Activated CD8-positive, alpha-beta T cell treated with anti-CD3 and anti-CD28 coated beads, Interleukin-2, amount 10 ng/mL, durations not matched to agents 7 days and 5 days (primary cell): ENCODE measurements at regions not wholly inside any gene's neighbourhood (a gene's known extent, or its start where the extent isn't known, plus 50 kb on each side); places are given as distances from the start of the nearest gene placed in this dataset.
"Not testable (repeated sequence)": the region's sequence is repeated elsewhere in the genome, so short reads cannot be mapped to it uniquely, and the experiment has no call there.

Experiments
- ATAC-seq: fragments of 150-1000 bp; cut with Tn5 transposase; one replicate; pipeline ENCODE4 v1.10.0; 2021; ENCODE audit warnings: moderate library complexity
- CTCF ChIA-PET: fragments of 350-600 bp; sonication (Branson Sonifier 250); formaldehyde crosslinking; loops from one replicate; lab custom pipeline; 2021; ENCODE audit warnings: antibody characterized with exemption; lab: Charles Lee
- POLR2A ChIA-PET: fragments of 350-600 bp; sonication (Branson Sonifier 250); formaldehyde crosslinking; loops from one replicate; lab custom pipeline; 2021; ENCODE audit warnings: antibody characterized with exemption; lab: Charles Lee
- DNase-seq: peaks from one replicate; pipeline ENCODE4 v3.0.0-alpha.2; 2020
- H3K27ac Mint-ChIP-seq: one replicate; pipeline ENCODE4 v1.8.0; 2021; ENCODE audit warnings: mild to moderate bottlenecking, mixed read lengths
- H3K27me3 Mint-ChIP-seq: one replicate; pipeline ENCODE4 v1.8.0; 2021; ENCODE audit warnings: low read depth, mixed read lengths
- H3K36me3 Mint-ChIP-seq: one replicate; pipeline ENCODE4 v1.8.0; 2021; ENCODE audit warnings: low read depth, mixed read lengths
- H3K4me1 Mint-ChIP-seq: one replicate; pipeline ENCODE4 v1.8.0; 2021; ENCODE audit warnings: low read depth, mixed read lengths
- H3K4me3 Mint-ChIP-seq: one replicate; pipeline ENCODE4 v1.8.0; 2021; ENCODE audit warnings: mild to moderate bottlenecking, mixed read lengths
- H3K9me3 Mint-ChIP-seq: one replicate; pipeline ENCODE4 v1.8.0; 2022; ENCODE audit warnings: mixed read lengths; ENCODE audit not compliant: insufficient read depth

DNA sequence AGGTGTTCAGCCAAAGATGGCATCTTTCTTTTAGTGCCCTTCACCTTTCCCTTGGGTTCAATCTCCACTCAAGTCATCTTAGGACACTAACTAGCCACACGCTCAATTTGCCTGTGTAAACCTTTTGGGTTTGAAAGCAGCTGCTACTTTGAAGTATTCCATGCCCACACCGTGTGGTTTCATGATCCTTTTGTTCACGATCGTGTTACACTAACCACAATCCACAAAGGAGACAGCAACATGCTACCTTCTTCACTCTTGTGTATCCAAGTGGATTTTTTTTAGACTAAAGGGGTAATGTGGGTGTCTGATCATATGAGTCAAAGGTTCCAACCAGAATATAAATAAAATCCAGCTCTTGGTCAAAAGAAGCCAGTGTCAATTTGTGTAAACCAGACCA is 122.7 kb upstream of the FAR2 start:
- no peaks in the 10 kb centered on the region for H3K9me3 Mint-ChIP-seq
- peaks cover 3% of the 10 kb centered on the region for H3K4me1 Mint-ChIP-seq
- peaks cover 3% of the 10 kb centered on the region for H3K27me3 Mint-ChIP-seq
- DNase-seq (no peak), ATAC-seq (no peak)
- CTCF ChIA-PET, result no interaction called here
- POLR2A ChIA-PET, result no interaction called here
- H3K27ac Mint-ChIP-seq, result no peak overlapping the region
- H3K4me3 Mint-ChIP-seq, result no peak overlapping the region
- no peaks in the 10 kb centered on the region for H3K36me3 Mint-ChIP-seq

DNA sequence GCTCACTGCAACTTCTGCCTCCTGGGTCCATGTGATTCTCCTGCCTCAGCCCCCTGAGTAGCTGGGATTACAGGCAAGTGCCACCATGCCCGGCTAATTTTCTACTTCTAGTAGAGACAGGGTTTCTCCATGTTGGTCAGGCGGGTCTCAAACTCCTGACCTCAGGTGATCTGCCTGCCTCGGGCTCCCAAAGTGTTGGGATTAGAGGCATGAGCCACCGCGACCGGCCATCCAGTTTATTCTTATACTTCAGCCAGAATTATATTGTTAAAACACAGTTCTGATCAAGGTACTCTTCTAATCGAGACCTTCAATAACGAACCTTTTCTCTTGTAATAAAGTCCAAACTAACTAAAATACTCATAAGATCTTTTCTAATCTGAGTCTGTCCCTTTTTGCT is 119.6 kb upstream of the FAR2 start:
- H3K36me3 Mint-ChIP-seq, H3K4me3 Mint-ChIP-seq, H3K27me3 Mint-ChIP-seq, POLR2A ChIA-PET, H3K27ac Mint-ChIP-seq, H3K4me1 Mint-ChIP-seq, H3K9me3 Mint-ChIP-seq, ATAC-seq, CTCF ChIA-PET, DNase-seq: not testable (repeated sequence)

DNA sequence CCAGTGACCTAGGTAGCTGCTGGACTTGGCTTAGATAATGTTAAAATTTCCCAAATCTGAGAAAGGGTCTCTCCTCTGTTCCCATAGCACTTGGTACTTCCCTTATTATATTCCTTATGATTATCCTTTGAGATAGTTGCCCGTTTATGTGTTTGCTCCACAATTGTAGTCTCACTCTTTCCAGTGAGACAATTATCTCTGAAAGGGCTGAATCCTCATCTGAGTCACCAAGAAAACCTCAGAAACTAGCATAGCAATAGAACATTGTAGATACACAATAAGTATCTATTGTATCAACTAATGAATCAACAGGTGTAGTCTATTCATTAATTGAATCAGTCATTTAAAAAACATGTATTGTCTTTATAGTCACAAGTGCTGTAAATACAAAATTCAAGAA is 119.1 kb upstream of the FAR2 start:
- POLR2A ChIA-PET, result no interaction called here
- no peaks in the 10 kb centered on the region for H3K36me3 Mint-ChIP-seq

DNA sequence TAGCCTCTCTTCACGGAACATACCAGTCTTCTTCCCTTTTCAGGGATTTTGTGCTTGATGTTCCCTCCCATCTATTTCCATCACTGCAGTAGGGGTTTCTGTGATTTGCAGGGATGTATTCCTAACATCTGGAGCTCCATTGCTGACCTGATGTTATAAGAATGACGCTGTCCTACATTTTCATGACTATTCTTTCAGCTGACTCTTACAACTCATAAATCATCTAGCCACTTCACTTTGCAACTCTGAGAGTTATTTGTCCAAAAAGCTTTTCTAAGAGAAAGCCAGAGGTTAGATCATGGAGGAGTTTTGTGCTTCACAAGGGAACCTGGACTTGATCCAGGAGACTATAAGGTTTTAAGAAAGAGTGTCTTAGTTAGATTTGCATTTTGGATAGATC is 116.6 kb upstream of the FAR2 start:
- Mint-ChIP-seq H3K9me3 (no peaks in the 10 kb centered on the region), H3K4me1 (no peaks in the 10 kb centered on the region), H3K27ac (no peak overlapping the region), H3K27me3 (peaks cover 11% of the 10 kb centered on the region), H3K36me3 (no peaks in the 10 kb centered on the region), H3K4me3 (no peak overlapping the region)
- ChIA-PET CTCF (no interaction called here), POLR2A (no interaction called here)
- ATAC-seq (no peak), DNase-seq (no peak)

More for the DNA sequence above, 119.1 kb upstream of the FAR2 start:
- H3K4me1 Mint-ChIP-seq, result peaks cover 3% of the 10 kb centered on the region
- H3K27me3 Mint-ChIP-seq, result peaks cover 9% of the 10 kb centered on the region
- no peak for DNase-seq
- ATAC-seq, result no peak
- H3K9me3 Mint-ChIP-seq, result no peaks in the 10 kb centered on the region
- H3K4me3 Mint-ChIP-seq, result no peak overlapping the region
- H3K27ac Mint-ChIP-seq, result no peak overlapping the region
- CTCF ChIA-PET, result no interaction called here

DNA sequence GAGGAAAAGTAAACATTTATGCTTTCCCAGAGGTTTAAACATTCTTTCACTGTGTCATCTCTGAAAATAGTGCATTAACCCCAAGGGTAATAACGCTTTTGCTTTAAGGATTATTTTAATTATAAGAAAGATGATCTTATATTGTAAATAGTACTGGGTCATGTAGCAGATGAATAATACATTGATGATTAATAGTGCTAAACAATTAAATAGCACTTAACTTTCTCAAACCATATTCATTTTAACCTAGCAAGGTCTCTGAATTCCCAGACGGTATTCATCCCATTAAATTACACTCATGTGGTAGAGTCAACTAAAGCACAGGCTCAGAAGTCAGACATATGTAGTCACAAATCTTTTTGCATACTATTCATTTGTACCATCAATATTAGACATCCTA is 115.6 kb upstream of the FAR2 start:
- H3K9me3 Mint-ChIP-seq, result no peaks in the 10 kb centered on the region
- POLR2A ChIA-PET, result no interaction called here
- no peak overlapping the region for H3K27ac Mint-ChIP-seq
- CTCF ChIA-PET, result no interaction called here
- ATAC-seq (no peak), DNase-seq (no peak)
- H3K36me3 Mint-ChIP-seq, result no peaks in the 10 kb centered on the region
- H3K4me3 Mint-ChIP-seq, result no peak overlapping the region
- peaks cover 11% of the 10 kb centered on the region for H3K27me3 Mint-ChIP-seq
- no peaks in the 10 kb centered on the region for H3K4me1 Mint-ChIP-seq

DNA sequence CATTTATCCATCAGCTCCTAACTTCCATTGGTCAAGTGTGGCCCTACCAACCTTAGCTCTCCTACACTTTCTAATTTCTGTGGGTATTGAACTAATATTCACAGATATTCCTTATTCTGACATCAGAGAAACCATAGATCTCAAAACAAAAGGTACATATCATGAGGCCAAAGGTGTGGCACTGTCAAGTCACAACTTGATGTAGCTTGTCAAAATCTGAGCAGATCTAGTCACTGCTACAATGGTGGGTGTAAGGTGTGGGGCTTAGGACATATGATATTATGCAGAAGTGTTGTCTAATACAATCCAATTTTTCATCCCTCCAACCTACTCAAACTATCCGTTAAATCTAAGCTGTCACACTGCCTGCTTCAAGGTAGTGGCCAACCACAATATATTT is 114.0 kb upstream of the FAR2 start:
- CTCF ChIA-PET, result no interaction called here
- no peak for ATAC-seq
- DNase-seq, result no peak

DNA sequence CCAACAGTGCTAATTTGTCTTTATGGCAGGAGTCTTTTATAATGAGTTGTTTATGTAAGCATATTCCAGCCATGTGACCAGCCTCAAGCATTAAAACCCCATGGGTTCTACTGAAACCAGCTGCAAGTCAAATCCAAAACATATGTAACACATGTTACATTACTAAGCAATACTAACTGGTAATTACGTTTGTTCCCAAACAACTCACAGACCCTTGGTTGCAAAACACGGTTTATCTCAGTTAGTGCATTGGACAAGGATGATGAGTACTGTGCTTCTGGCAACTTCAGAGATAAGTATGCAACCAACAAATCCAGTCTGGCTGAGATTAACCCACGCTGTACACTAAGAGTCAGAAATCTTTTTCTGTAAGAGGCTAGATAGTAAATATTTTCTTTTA is 110.1 kb upstream of the FAR2 start:
- POLR2A ChIA-PET, result no interaction called here
- CTCF ChIA-PET, result no interaction called here
- no peak for DNase-seq
- H3K4me1 Mint-ChIP-seq, result no peaks in the 10 kb centered on the region
- H3K36me3 Mint-ChIP-seq, result no peaks in the 10 kb centered on the region
- no peak for ATAC-seq
- H3K27ac Mint-ChIP-seq, result no peak overlapping the region
- H3K27me3 Mint-ChIP-seq, result peaks cover 2% of the 10 kb centered on the region
- no peaks in the 10 kb centered on the region for H3K9me3 Mint-ChIP-seq
- no peak overlapping the region for H3K4me3 Mint-ChIP-seq

More for the DNA sequence above, 114.0 kb upstream of the FAR2 start:
- H3K9me3 Mint-ChIP-seq, result no peaks in the 10 kb centered on the region
- no peak overlapping the region for H3K4me3 Mint-ChIP-seq
- POLR2A ChIA-PET, result no interaction called here
- H3K4me1 Mint-ChIP-seq, result no peaks in the 10 kb centered on the region
- H3K36me3 Mint-ChIP-seq, result no peaks in the 10 kb centered on the region
- H3K27ac Mint-ChIP-seq, result no peak overlapping the region
- H3K27me3 Mint-ChIP-seq, result peaks cover 8% of the 10 kb centered on the region

DNA sequence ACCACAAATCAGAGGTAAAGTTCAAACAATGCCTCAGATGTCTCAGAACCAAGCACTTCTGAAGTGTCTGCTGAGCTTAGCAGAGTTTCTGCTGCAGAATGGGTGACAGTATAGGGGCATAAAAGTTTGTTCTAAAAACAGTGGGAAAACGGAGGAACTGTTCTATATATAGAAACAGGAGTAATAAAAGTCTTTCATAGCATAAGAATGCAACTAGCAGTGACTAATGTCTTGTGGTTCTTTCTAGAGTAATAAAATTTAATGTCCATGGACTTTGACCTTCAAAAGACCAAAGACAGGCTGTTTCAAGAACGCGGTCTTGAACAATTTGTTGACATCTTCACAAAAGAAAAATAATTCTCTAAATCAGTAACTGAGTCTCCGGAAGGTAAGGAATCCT is 107.5 kb upstream of the FAR2 start:
- H3K27ac Mint-ChIP-seq, result no peak overlapping the region
- H3K36me3 Mint-ChIP-seq, result no peaks in the 10 kb centered on the region
- DNase-seq (no peak), ATAC-seq (no peak)
- POLR2A ChIA-PET, result no interaction called here
- peaks cover 3% of the 10 kb centered on the region for H3K27me3 Mint-ChIP-seq
- no peaks in the 10 kb centered on the region for H3K4me1 Mint-ChIP-seq
- H3K4me3 Mint-ChIP-seq, result no peak overlapping the region
- CTCF ChIA-PET, result no interaction called here
- H3K9me3 Mint-ChIP-seq, result no peaks in the 10 kb centered on the region

DNA sequence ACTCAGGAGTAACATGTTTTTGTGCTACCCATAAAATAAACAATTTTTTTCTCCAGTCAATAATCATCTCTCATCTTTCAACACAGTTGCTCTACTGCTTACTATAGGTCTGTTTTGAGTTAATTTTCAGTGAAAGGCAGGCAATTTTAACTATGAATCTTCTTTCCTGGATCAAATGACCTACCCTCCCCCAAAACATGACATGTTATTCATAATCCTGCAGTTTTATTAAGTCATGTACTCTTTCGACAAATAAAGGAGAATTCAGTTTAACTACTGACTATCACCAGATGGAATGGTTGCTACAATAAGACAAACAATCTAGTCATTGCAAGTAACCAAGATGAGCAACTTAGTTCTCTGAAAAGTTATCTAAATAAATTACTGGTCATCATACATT is 106.0 kb upstream of the FAR2 start:
- no peaks in the 10 kb centered on the region for H3K9me3 Mint-ChIP-seq
- no peak overlapping the region for H3K27ac Mint-ChIP-seq
- ATAC-seq, result no peak
- POLR2A ChIA-PET, result no interaction called here
- H3K27me3 Mint-ChIP-seq, result peaks cover 7% of the 10 kb centered on the region
- H3K4me3 Mint-ChIP-seq, result no peak overlapping the region
- H3K4me1 Mint-ChIP-seq, result no peaks in the 10 kb centered on the region
- no peak for DNase-seq
- CTCF ChIA-PET, result no interaction called here
- no peaks in the 10 kb centered on the region for H3K36me3 Mint-ChIP-seq

DNA sequence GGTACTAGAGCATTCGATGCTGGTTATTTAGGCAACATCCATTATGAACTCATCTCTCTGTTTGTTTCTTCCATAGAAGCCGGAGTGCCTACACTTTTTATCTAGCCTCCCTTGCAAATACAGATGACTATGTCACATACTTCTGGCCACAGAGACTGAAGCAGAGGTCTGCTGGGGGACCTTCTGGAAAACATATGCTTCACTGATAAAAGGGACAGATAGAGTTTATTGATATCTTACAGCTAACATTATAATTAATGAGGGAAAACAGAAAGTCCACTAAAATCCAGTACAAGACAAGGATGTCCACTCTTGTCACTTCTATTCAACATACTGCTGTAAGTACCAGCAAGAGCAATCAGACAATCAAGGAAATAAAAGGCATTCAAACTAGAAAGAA is 104.3 kb upstream of the FAR2 start:
- Mint-ChIP-seq H3K9me3 (no peaks in the 10 kb centered on the region), H3K4me1 (no peaks in the 10 kb centered on the region), H3K4me3 (no peak overlapping the region), H3K36me3 (no peaks in the 10 kb centered on the region), H3K27me3 (peaks cover 10% of the 10 kb centered on the region), H3K27ac (no peak overlapping the region)
- DNase-seq (no peak), ATAC-seq (no peak)
- ChIA-PET POLR2A (no interaction called here), CTCF (no interaction called here)

DNA sequence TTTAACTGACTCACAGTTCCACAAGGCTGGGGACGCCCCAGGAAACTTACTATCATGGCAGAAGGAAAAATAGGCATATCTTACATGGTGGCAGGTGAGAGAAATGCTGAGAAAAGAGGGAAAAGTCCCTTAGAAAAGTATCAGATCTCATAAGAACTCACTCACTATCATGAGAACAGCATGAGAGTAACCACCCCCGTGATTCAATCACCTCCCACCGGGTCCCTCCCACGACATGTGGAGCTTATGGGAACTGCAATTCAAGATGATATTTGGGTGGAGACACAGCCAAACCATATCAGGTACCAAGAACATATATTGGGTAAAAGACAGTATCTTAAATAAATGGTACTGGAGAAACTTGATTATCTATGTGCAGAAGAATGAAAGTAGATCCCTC is 100.3 kb upstream of the FAR2 start:
- ChIA-PET POLR2A (no interaction called here), CTCF (no interaction called here)
- Mint-ChIP-seq H3K4me3 (no peak overlapping the region), H3K27me3 (peaks cover 12% of the 10 kb centered on the region), H3K27ac (no peak overlapping the region), H3K36me3 (no peaks in the 10 kb centered on the region), H3K4me1 (no peaks in the 10 kb centered on the region), H3K9me3 (no peaks in the 10 kb centered on the region)
- ATAC-seq (no peak), DNase-seq (no peak)

DNA sequence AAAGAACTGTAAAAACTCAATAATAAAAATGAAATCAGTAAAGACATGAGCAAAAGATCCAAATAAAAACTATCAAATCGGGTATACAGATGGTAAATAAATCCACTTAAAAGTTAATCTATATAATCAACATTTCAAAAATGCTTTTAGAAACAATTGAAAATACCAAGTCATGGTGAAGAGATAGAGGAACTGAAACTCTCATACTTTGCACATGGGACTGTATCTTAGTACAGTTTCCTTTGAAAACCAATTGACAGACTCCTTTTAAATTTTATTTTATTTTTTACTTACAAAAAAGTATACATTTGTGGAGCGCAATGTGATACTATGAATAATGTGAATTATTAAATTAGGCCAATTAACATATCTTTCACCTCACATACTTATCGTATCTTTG is 98.6 kb upstream of the FAR2 start:
- Mint-ChIP-seq H3K9me3 (no peaks in the 10 kb centered on the region), H3K4me1 (no peaks in the 10 kb centered on the region), H3K27me3 (peaks cover 10% of the 10 kb centered on the region), H3K4me3 (no peak overlapping the region), H3K27ac (no peak overlapping the region), H3K36me3 (no peaks in the 10 kb centered on the region)
- no peak for DNase-seq
- POLR2A ChIA-PET, result no interaction called here
- CTCF ChIA-PET, result no interaction called here
- no peak for ATAC-seq

DNA sequence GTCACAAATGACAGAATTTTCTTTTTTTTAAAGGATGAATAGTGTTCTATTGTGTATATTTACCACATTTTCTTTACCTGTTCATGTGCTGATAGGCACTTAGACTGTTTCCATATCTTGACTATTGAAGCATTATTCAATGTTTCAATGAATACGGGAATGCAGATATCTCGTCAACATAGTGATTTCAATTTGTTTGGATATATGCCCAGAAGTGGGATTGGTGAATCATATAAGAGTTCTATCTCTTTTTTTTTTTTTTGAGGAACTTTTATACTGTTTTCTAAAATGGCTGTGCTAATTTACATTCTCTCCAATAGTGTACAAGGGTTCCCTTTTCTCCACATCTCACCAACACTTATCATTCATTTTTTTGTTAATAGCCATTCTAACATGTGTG is 97.9 kb upstream of the FAR2 start:
- no peak overlapping the region for H3K4me3 Mint-ChIP-seq
- H3K4me1 Mint-ChIP-seq, result no peaks in the 10 kb centered on the region
- CTCF ChIA-PET, result no interaction called here
- no peaks in the 10 kb centered on the region for H3K9me3 Mint-ChIP-seq
- ATAC-seq, result no peak
- peaks cover 11% of the 10 kb centered on the region for H3K27me3 Mint-ChIP-seq
- no peaks in the 10 kb centered on the region for H3K36me3 Mint-ChIP-seq
- DNase-seq, result no peak
- POLR2A ChIA-PET, result no interaction called here
- no peak overlapping the region for H3K27ac Mint-ChIP-seq
